SKM-1 (cell line): ENCODE measurements at regions not wholly inside any gene's neighbourhood (a gene's known extent, or its start where the extent isn't known, plus 50 kb on each side); places are given as distances from the start of the nearest gene placed in this dataset.
"Not testable (repeated sequence)": the region's sequence is repeated elsewhere in the genome, so short reads cannot be mapped to it uniquely, and the experiment has no call there.

Experiments
- DNase-seq: peaks from one replicate; lab custom pipeline; 2025; ENCODE audit not compliant: unreplicated experiment; lab: John Stamatoyannopoulos, UW

GRCh38 chr12:89845767-89846166, 137.1 kb upstream of the ATP2B1 start:
- DNase-seq: no peak

DNA sequence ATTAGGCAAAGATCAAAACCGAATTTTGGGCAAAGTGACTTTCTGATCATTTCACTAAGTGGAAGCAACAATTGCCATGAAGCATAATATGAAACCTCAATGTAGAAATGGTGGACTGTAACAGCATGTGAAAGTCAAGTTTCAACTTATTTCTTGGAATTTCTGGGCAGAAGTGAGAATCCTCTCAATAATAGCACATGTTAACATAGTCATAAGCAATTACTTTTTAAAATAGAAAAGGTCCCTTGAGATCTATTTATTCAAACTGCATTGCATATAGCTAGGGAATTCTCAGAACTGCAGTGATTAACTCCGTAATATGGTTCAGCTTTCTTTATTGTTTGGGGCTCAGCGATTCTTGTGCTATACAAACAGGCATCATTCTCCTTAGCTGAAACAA, 136.7 kb upstream of the ATP2B1 start:
- no peak for DNase-seq

- no peak for DNase-seq
Measured at GRCh38 chr12:89844539-89844938, 135.9 kb upstream of the ATP2B1 start.

DNA sequence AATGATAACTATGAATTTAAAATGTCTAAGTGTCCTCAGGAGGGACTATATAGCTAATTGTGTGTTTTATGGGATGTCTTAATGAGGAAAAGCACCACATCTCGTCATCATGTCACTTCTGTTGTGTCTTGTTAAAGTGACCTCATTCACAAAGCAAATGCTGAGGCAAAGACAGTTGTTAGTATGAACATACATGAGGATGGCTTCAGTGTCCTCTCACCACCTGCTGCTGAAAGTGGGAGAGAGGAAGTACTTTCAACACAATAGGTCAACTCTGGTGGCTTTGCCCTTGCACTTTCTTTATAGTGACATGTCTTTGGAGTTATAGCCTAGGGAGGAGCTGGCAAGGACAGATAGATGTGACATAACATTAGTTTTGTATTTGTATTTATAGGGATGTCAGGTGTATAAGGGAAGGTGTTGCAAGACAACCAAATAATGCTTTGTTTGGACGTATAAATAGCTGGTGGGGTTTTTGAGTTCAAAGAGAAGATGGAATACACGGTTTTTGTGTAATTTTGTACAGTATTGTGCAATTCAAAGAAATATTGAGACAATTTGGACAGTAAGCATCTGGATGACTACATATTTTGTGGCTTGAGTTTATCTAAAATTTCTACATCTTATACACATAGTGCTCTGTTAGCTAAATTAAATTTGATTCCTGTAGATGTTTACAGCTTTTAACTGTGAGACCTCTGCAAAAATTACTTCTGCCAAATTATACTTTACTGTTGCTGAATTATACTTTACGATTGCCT, 131.7 kb upstream of the ATP2B1 start:
- no peak for DNase-seq

DNA sequence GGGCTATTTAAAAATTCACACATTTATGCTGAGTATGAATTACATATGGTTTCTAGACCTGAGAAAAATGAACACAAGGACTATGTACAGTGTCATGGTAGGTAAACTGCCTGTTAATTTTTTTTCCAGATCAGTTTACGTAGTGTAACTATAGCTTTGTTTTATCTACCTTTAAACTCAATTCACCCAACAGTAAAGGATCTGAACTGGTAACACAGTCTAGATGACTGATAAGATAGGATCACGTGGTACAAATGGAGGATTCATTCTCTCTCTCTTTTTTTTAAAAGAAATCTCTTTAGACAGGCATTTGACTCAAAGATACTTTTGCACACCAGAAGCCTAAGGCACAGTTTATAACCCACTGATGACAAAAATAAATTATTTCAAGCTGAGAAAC, 130.8 kb upstream of the ATP2B1 start:
- DNase-seq: no peak

- DNase-seq: no peak
Measured at GRCh38 chr12:89838833-89839232, 130.2 kb upstream of the ATP2B1 start.

GRCh38 chr12:89836026-89836425, 127.4 kb upstream of the ATP2B1 start:
- no peak for DNase-seq

- no peak for DNase-seq
Measured at GRCh38 chr12:89834676-89835075, 126.0 kb upstream of the ATP2B1 start.

DNA sequence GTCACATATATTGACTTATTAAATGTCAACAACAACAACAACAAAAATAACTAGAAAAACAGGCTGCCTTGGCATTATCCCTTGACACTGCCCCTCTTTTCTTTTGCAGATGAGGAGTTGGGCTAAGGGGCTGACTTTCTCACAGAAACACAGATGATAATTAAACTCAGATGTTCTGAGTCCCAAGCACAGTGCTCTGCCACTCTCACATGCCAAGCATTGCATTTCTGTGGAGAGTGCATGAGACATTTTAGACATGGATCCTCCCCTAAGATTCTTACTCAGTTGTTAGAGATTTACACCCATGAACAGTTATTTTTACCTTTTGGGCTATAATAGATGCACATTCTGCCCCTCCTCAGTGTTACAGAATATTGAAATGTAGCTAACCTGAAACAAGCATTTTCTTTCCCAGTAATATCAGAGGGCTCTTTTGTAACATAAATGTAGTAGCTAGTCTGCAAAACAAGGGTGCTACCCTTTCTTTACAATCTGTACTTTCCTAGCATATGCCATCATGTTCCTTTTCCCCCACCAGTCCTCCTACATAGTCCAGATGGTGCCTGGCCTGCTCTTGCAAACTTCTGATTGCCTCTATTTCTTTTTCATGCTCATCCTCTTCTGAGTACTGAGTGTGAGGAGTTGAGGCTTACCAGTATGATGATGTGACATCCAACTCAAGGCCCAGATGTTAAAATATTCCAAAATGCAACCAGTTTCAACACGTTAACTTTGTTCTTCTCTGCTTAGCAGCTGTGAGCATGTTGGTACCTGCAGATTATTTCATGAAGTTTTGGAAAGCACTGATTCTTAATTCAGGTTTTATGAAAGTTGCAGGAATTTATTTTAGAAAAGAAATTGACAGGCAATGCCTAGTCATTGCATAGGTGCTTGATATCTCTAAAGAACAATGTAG, 125.0 kb upstream of the ATP2B1 start:
- DNase-seq: no peak

- DNase-seq: no peak
Measured at GRCh38 chr12:89832336-89832735, 123.7 kb upstream of the ATP2B1 start.

- DNase-seq: no peak
Measured at GRCh38 chr12:89831310-89832095, 122.9 kb upstream of the ATP2B1 start.

- DNase-seq: no peak
Measured at GRCh38 chr12:89829434-89829975, 120.9 kb upstream of the ATP2B1 start.

DNA sequence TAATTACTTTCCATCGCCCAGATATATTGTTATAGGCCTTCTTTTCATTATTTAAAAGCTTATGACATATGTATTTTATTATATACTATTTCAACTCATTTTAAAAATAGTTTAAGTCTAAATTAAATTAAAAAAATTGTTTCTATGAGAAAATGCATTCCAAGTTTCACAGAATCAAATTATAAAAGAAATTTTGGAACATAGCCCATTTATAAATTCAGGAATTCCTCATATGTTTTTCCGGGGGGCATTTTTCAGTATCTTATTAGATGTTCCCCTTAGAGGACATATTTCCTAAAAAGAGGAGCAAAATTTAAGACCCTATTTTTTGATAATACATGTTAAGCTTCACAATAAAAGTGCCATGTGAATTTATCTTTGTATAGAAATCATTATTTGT, 119.9 kb upstream of the ATP2B1 start:
- no peak for DNase-seq

DNA sequence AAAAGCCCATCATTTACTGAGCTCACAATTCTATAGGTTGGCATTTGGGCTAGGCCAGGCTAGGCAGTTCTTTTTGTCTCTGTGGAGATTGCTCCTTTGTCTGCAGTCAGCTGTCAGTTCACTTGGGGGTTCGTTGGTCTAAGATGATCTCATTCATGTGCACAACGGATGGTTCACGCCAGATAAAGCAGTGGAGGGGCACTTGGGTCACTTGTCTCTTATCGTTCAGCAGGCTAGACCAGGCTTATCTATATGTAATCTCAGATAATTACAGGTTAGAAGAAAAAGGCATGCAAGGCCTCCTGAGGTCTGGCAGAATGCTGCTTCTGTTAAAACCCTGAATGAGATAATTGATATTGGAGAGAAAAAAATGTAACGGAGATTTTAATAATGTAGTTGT, 119.0 kb upstream of the ATP2B1 start:
- no peak for DNase-seq

DNA sequence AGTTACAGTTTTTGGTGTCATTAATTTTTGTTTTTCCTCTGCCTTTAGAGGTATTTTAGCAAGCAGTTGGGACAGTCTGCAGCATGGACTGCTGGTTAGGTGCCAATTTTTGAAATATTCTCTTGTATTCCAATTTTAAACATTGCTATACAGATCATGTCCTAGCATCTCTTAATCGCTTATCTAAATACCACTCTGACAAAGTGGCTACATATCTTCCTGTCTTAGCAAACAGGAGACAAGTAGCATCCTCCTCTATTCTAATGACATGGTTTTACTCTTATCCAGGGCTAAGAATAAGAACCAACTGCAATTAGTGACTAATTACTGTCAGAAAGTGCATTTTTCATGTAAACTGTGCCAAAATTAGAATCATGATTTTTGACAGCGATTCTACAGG, 117.8 kb upstream of the ATP2B1 start:
- DNase-seq: no peak

- DNase-seq: no peak
Measured at GRCh38 chr12:89825591-89826449, 117.2 kb upstream of the ATP2B1 start.

- DNase-seq: no peak
Measured at GRCh38 chr12:89824822-89825221, 116.2 kb upstream of the ATP2B1 start.

DNA sequence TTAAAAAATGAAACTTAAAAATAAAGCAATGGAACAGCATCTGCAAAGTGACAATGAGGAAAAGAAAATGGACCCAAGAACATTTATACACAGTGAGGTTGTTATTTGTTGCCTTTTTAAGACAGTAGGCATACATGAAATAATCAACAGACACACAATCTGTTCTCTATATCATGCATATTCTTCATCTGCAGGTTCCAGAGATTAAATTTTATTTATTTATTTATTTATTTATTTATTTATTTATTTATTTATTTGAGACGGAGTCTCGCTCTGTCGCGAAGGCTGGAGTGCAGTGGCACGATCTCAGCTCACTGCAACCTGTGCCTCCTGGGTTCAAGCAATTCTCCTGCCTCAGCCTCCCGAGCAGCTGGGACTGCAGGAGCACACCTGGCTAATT, 114.4 kb upstream of the ATP2B1 start:
- not testable (repeated sequence) for DNase-seq

DNA sequence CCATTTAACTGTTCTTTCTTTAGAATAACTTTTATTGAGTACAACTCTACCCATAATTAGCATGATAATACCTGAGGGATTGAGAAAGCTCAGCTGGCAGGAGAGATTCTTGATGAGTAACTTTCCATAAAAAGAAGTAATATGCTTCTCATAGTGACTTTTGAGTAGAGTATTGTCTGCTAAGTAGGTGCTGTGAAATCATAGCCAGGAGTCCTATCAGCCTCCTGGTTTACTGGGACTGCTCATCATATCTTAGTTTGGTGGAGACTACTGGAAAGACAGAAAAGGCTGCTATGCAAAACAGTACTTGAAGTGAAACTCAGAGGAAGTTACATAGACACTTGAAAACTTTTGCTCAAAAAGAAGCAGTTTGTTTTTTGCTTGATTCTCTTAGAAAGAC, 113.3 kb upstream of the ATP2B1 start:
- DNase-seq: no peak

- no peak for DNase-seq
Measured at GRCh38 chr12:89817501-89818226, 109.0 kb upstream of the ATP2B1 start.
